ENCODE measurements at regions not wholly inside any gene's neighbourhood (a gene's known extent, or its start where the extent isn't known, plus 50 kb on each side); places are given as distances from the start of the nearest gene placed in this dataset.

DNA sequence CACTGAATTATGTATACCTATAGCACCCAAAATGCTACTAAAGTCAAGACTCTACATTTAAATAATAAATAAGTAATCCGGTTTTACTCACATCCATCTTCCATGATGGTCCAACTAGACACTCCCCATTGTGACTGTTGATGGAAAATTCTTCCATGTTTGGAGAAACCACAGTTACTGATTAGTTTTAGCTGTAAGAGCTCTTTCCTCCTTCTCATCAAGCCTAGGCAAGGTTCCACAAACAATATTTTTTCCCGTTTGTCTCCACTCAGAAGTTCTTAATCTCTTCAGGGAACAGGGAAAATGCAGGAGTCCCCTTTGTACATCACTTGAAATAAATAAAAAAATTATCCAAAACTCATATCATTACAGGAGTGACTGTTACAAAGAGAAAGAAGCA lies 70.7 kb upstream of the EDNRB start:
- TF ChIP-seq POLR2AphosphoS5 (IDR thresholded peaks at IDR 0.05) (no peak), POLR2A (IDR thresholded peaks at IDR 0.05) (no peak)
- TF ChIP-seq, protein P1, sequence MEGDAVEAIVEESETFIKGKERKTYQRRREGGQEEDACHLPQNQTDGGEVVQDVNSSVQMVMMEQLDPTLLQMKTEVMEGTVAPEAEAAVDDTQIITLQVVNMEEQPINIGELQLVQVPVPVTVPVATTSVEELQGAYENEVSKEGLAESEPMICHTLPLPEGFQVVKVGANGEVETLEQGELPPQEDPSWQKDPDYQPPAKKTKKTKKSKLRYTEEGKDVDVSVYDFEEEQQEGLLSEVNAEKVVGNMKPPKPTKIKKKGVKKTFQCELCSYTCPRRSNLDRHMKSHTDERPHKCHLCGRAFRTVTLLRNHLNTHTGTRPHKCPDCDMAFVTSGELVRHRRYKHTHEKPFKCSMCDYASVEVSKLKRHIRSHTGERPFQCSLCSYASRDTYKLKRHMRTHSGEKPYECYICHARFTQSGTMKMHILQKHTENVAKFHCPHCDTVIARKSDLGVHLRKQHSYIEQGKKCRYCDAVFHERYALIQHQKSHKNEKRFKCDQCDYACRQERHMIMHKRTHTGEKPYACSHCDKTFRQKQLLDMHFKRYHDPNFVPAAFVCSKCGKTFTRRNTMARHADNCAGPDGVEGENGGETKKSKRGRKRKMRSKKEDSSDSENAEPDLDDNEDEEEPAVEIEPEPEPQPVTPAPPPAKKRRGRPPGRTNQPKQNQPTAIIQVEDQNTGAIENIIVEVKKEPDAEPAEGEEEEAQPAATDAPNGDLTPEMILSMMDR (IDR thresholded peaks at IDR 0.05), result no peak

All from prostate gland (tissue), 2 donors.